ENCODE measurements at regions not wholly inside any gene's neighbourhood (a gene's known extent, or its start where the extent isn't known, plus 50 kb on each side); places are given as distances from the start of the nearest gene placed in this dataset.

DNA sequence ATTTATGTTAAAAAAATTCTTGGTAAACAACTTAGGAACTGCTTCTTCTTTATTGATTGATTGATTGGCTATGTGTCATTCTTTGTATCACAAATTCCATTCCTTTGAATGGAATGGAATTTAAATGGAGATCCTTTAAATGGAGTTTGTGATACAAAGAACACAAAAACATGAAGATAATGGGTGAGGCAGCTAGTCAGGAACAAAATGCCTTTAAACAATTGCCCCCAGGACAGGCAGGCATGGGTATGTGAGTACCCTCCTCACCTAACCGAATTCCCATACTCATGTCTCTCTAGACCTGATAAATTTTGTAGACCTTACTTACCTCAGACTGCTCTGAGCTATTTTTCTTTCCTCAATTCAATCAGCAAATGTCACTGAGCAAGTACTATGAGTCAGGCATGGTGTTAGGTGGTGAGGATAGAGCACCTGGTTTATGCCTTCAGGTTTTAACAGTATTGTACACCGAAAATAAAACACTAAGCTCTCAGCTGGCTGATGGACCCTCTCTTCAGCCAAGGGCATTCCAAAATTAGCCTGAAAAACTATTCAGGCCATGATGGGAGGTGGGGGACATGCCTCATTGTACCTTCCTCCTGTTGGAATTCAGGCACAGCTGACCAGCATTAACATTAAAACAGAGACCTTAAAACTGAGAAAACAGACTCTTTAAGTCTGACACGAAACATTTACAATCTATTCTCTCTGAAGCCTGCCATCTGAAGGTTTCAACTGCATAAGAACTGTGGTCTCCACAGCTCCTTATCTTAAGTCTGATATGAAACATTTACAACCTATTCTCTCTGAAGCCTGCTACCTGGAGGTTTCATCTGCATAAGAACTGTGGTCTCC lies 58.9 kb downstream of the OLFML3 start:
- TF ChIP-seq, protein P1, sequence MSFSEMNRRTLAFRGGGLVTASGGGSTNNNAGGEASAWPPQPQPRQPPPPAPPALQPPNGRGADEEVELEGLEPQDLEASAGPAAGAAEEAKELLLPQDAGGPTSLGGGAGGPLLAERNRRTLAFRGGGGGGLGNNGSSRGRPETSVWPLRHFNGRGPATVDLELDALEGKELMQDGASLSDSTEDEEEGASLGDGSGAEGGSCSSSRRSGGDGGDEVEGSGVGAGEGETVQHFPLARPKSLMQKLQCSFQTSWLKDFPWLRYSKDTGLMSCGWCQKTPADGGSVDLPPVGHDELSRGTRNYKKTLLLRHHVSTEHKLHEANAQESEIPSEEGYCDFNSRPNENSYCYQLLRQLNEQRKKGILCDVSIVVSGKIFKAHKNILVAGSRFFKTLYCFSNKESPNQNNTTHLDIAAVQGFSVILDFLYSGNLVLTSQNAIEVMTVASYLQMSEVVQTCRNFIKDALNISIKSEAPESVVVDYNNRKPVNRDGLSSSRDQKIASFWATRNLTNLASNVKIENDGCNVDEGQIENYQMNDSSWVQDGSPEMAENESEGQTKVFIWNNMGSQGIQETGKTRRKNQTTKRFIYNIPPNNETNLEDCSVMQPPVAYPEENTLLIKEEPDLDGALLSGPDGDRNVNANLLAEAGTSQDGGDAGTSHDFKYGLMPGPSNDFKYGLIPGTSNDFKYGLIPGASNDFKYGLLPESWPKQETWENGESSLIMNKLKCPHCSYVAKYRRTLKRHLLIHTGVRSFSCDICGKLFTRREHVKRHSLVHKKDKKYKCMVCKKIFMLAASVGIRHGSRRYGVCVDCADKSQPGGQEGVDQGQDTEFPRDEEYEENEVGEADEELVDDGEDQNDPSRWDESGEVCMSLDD (CRISPR knock-in tag; IDR thresholded peaks at IDR 0.05; ENCODE audit: borderline replicate concordance) = no peak
- TF ChIP-seq ZNF674 (CRISPR knock-in tag; IDR thresholded peaks at IDR 0.05; ENCODE audit: low read depth) (no peak), HOXA7 (CRISPR knock-in tag; IDR thresholded peaks at IDR 0.05) (no peak), SIN3A (IDR thresholded peaks at IDR 0.05; ENCODE audit: borderline replicate concordance, low read depth, low read length) (no peak), NBN (conservative IDR thresholded peaks at IDR 0.05) (no peak), ZBTB8A (CRISPR knock-in tag; IDR thresholded peaks at IDR 0.05; ENCODE audit: borderline replicate concordance, low read depth) (no peak), KAT8 (CRISPR knock-in tag; IDR thresholded peaks at IDR 0.05) (no peak)
- TF ChIP-seq, protein P2, sequence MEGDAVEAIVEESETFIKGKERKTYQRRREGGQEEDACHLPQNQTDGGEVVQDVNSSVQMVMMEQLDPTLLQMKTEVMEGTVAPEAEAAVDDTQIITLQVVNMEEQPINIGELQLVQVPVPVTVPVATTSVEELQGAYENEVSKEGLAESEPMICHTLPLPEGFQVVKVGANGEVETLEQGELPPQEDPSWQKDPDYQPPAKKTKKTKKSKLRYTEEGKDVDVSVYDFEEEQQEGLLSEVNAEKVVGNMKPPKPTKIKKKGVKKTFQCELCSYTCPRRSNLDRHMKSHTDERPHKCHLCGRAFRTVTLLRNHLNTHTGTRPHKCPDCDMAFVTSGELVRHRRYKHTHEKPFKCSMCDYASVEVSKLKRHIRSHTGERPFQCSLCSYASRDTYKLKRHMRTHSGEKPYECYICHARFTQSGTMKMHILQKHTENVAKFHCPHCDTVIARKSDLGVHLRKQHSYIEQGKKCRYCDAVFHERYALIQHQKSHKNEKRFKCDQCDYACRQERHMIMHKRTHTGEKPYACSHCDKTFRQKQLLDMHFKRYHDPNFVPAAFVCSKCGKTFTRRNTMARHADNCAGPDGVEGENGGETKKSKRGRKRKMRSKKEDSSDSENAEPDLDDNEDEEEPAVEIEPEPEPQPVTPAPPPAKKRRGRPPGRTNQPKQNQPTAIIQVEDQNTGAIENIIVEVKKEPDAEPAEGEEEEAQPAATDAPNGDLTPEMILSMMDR (CRISPR knock-in tag; IDR thresholded peaks at IDR 0.05) = no peak
- TF ChIP-seq, protein P3, sequence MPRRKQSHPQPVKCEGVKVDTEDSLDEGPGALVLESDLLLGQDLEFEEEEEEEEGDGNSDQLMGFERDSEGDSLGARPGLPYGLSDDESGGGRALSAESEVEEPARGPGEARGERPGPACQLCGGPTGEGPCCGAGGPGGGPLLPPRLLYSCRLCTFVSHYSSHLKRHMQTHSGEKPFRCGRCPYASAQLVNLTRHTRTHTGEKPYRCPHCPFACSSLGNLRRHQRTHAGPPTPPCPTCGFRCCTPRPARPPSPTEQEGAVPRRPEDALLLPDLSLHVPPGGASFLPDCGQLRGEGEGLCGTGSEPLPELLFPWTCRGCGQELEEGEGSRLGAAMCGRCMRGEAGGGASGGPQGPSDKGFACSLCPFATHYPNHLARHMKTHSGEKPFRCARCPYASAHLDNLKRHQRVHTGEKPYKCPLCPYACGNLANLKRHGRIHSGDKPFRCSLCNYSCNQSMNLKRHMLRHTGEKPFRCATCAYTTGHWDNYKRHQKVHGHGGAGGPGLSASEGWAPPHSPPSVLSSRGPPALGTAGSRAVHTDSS (CRISPR knock-in tag; conservative IDR thresholded peaks at IDR 0.05) = no peak
- TF ChIP-seq, protein P4, sequence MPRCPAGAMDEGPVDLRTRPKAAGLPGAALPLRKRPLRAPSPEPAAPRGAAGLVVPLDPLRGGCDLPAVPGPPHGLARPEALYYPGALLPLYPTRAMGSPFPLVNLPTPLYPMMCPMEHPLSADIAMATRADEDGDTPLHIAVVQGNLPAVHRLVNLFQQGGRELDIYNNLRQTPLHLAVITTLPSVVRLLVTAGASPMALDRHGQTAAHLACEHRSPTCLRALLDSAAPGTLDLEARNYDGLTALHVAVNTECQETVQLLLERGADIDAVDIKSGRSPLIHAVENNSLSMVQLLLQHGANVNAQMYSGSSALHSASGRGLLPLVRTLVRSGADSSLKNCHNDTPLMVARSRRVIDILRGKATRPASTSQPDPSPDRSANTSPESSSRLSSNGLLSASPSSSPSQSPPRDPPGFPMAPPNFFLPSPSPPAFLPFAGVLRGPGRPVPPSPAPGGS (CRISPR knock-in tag; IDR thresholded peaks at IDR 0.05) = no peak
